Activated CD8-positive, alpha-beta memory T cell treated with anti-CD3 and anti-CD28 coated beads, Interleukin-2, amount 10 ng/mL, durations not matched to agents 7 days and 5 days (primary cell): ENCODE measurements at regions not wholly inside any gene's neighbourhood (a gene's known extent, or its start where the extent isn't known, plus 50 kb on each side); places are given as distances from the start of the nearest gene placed in this dataset.

ENCODE experiments used
- ATAC-seq: fragments of 150-1000 bp; cut with Tn5 transposase; one replicate; pipeline ENCODE4 v1.10.0; 2021; ENCODE audit warnings: moderate library complexity
- CTCF ChIA-PET: fragments of 350-600 bp; sonication (Branson Sonifier 250); formaldehyde crosslinking; loops from one replicate; lab custom pipeline; 2021; ENCODE audit warnings: antibody characterized with exemption; lab: Charles Lee
- DNase-seq: peaks from one replicate; pipeline ENCODE4 v3.0.0-alpha.2; 2020
- H3K27ac Mint-ChIP-seq: one replicate; pipeline ENCODE4 v1.8.0; 2021; ENCODE audit warnings: mild to moderate bottlenecking, mixed read lengths
- H3K27me3 Mint-ChIP-seq: one replicate; pipeline ENCODE4 v1.8.0; 2021; ENCODE audit warnings: mixed read lengths
- H3K36me3 Mint-ChIP-seq: one replicate; pipeline ENCODE4 v1.8.0; 2021; ENCODE audit warnings: mild to moderate bottlenecking, mixed read lengths
- H3K4me1 Mint-ChIP-seq: one replicate; pipeline ENCODE4 v1.8.0; 2021; ENCODE audit warnings: mixed read lengths
- H3K4me3 Mint-ChIP-seq: one replicate; pipeline ENCODE4 v1.8.0; 2021; ENCODE audit warnings: mild to moderate bottlenecking, moderate library complexity, mixed read lengths
- H3K9me3 Mint-ChIP-seq: one replicate; pipeline ENCODE4 v1.8.0; 2022; ENCODE audit warnings: low read depth, mixed read lengths

GRCh38 chrX:134181275-134181660 lies 55.7 kb upstream of the CCDC160 start:
- Mint-ChIP-seq H3K27ac (no peak overlapping the region), H3K9me3 (no peaks in the 10 kb centered on the region), H3K4me1 (peaks cover 16% of the 10 kb centered on the region), H3K27me3 (peaks cover 18% of the 10 kb centered on the region), H3K36me3 (peaks cover 2% of the 10 kb centered on the region), H3K4me3 (no peak overlapping the region)
- DNase-seq (no peak), ATAC-seq (no peak)
- CTCF ChIA-PET, result interaction anchor here (1.1 kb wide), 1 partner anchor 9 kb away, joined by 3 read pairs; no protein-coding TSS in a partner anchor

DNA sequence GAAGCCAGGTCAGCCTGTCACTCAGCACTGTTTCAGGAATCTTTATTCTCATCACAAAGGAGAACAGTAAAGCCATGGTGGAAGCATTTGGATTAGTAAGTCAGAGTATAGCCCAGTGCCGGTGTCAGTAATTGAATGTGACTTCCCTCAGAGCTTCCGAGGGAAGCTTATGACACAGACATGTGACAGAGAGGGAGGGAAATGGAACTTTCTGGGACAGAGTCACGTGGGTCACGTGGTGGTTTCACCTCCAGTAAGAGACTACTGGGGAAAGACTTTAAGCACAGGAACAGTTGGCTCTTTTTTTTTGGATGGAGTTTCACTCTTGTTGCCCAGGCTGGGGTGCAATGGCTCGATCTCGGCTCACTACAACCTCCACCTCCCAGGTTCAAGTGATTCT lies 53.3 kb upstream of the CCDC160 start:
- ATAC-seq, result no peak
- CTCF ChIA-PET, result no interaction called here
- peaks cover 11% of the 10 kb centered on the region for H3K27me3 Mint-ChIP-seq
- no peaks in the 10 kb centered on the region for H3K9me3 Mint-ChIP-seq
- peaks cover 2% of the 10 kb centered on the region for H3K36me3 Mint-ChIP-seq
- H3K4me3 Mint-ChIP-seq, result no peak overlapping the region
- no peak overlapping the region for H3K27ac Mint-ChIP-seq
- peaks cover 22% of the 10 kb centered on the region for H3K4me1 Mint-ChIP-seq
- DNase-seq, result no peak

- no peak overlapping the region for H3K27ac Mint-ChIP-seq
- peaks cover 4% of the 10 kb centered on the region for H3K27me3 Mint-ChIP-seq
- H3K36me3 Mint-ChIP-seq, result peaks cover 2% of the 10 kb centered on the region
- DNase-seq (peak; percentile 40), ATAC-seq (no peak)
- H3K4me3 Mint-ChIP-seq, result no peak overlapping the region
- CTCF ChIA-PET, result no interaction called here
- H3K9me3 Mint-ChIP-seq, result no peaks in the 10 kb centered on the region
- H3K4me1 Mint-ChIP-seq, result peaks cover 22% of the 10 kb centered on the region
Measured at GRCh38 chrX:134184936-134185335, 52.0 kb upstream of the CCDC160 start.

- Mint-ChIP-seq H3K4me1 (peaks cover 25% of the 10 kb centered on the region), H3K27me3 (no peaks in the 10 kb centered on the region)
Measured at GRCh38 chrX:134186362-134187121, 50.4 kb upstream of the CCDC160 start.

More at GRCh38 chrX:134186362-134187121, 50.4 kb upstream of the CCDC160 start:
- Mint-ChIP-seq H3K36me3 (no peaks in the 10 kb centered on the region), H3K27ac (peak overlapping the region; percentile 65), H3K4me3 (peak overlapping the region; percentile 71), H3K9me3 (no peaks in the 10 kb centered on the region)
- CTCF ChIA-PET, result interaction anchor here (0.9 to 3.8 kb wide), 10 partner anchors 9 to 394 kb away, joined by 3 to 18 read pairs (median 4); no protein-coding TSS in a partner anchor
- ATAC-seq, result peak; percentile 88
- peak; percentile 87 for DNase-seq
